ENCODE measurements at regions not wholly inside any gene's neighbourhood (a gene's known extent, or its start where the extent isn't known, plus 50 kb on each side); places are given as distances from the start of the nearest gene placed in this dataset.

DNA sequence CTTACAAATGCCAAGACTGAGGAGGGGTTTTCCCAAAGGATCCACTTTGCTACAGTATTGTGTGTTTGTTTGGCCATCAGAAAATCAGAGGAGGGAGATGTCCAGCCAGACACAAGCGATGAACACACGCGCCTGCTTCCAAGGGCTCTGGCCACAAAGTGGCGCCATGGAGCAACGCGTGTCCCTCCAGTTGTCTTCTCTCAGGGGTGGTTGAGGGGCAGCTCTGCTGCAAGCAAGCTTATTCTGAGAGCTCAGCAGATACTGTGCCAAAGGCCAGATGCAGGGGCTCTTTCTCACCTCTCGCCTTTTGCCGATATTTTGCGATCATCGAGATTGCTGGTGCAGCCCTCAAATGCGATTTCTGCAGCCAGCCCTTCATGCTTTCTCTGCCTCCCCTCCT lies 88.9 kb upstream of the OSBPL11 start:
- TF ChIP-seq POLR2A (IDR thresholded peaks at IDR 0.05; ENCODE audit: low read length): no peak
- no peak for TF ChIP-seq GATA1 (IDR thresholded peaks at IDR 0.05; ENCODE audit: low read depth, low read length)
